ENCODE measurements at regions not wholly inside any gene's neighbourhood (a gene's known extent, or its start where the extent isn't known, plus 50 kb on each side); places are given as distances from the start of the nearest gene placed in this dataset.

DNA sequence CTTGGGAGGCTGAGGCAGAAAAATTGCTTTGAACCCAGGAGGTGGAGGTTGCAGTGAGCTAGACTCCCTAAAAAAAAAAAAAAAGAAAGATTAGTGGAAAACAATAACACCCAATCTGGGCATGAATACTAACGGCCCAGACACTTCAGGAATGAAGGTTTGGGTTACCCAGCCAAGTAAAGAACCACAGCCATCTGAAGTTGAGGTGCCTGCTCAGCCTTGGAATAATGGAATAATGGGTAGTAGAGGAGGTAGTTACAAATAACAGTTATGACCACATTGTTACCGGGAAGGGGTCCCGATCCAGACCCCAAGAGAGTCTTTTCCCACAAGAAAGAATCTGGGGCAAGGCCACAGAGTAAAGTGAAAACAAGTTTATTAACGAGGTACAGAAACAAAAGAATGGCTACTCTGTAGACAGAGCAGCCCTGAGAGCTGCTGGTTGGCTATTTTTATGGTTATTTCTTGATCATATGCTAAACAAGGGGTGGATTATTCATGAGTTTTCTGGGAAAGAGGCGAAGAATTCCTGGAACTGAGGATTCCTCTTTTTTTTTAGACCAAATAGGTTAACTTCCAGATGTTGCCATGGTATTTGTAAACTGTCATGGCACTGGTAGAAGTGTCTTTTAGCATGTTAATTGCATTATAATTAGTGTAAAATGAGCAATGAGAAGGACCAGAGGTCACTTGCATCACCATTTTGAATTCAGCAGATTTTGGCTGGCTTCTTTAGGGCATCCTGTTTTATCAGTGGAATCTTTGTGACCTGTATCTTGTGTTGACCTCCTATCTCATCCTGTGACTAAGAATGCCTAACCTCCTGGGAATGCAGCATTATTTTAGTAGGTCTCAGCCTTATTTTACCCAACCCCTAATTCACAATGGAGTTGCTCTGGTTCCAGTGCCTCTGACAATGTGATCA, 96.2 kb upstream of the HAAO start:
- Histone ChIP-seq H3K36me3 (no peaks in the 10 kb centered on the region), H3K9me3 (no peaks in the 10 kb centered on the region), H3K4me3 (no peak overlapping the region), H3K27me3 (no peaks in the 10 kb centered on the region), H3K27ac (no peak overlapping the region), H3K4me1 (no peaks in the 10 kb centered on the region)
- intact Hi-C loops (cut with DNase I; ENCODE audit: low total_unique reads) (no loop called here), in situ Hi-C loops (cut with MboI; ENCODE audit: low pct_ligation_motif_present in 1 of 4, low pct_unique_long_range_greater_than_20kb in 1 of 4, low sequenced_read_pairs in 3 of 4) (no loop called here)
- TF ChIP-seq EP300 (IDR thresholded peaks at IDR 0.05; ENCODE audit: low read depth) (no peak), POLR2AphosphoS5 (IDR thresholded peaks at IDR 0.05) (no peak), POLR2A (IDR thresholded peaks at IDR 0.05) (no peak)
- TF ChIP-seq, protein P1, sequence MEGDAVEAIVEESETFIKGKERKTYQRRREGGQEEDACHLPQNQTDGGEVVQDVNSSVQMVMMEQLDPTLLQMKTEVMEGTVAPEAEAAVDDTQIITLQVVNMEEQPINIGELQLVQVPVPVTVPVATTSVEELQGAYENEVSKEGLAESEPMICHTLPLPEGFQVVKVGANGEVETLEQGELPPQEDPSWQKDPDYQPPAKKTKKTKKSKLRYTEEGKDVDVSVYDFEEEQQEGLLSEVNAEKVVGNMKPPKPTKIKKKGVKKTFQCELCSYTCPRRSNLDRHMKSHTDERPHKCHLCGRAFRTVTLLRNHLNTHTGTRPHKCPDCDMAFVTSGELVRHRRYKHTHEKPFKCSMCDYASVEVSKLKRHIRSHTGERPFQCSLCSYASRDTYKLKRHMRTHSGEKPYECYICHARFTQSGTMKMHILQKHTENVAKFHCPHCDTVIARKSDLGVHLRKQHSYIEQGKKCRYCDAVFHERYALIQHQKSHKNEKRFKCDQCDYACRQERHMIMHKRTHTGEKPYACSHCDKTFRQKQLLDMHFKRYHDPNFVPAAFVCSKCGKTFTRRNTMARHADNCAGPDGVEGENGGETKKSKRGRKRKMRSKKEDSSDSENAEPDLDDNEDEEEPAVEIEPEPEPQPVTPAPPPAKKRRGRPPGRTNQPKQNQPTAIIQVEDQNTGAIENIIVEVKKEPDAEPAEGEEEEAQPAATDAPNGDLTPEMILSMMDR (IDR thresholded peaks at IDR 0.05) = no peak
- 88 to 89% methylated on average over 5 of the region's 5 CpGs for WGBS, 2 donors (ENCODE audit: low coverage in 1 of 2)
- DNase-seq = no peak

DNA sequence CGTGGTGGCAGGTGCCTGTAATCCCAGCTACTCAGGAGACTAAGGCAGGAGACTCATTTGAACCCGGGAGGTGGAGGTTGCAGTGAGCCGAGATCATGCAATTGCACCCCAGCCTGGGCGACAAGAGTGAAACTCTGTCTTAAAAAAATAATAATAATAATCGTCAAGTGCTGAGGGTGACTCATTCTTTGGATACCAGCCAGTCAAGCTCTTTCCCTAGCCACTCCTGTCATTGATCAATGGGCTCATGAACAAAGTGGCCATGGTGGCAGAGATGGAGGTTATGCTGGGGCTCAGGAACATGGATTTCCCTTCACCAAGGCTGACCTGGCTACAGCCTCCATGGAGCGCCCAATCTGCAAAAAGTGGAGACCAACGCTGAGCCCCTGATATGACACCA, 94.5 kb upstream of the HAAO start:
- Histone ChIP-seq H3K27me3 (no peaks in the 10 kb centered on the region), H3K9me3 (no peaks in the 10 kb centered on the region), H3K4me1 (no peaks in the 10 kb centered on the region), H3K27ac (no peak overlapping the region), H3K36me3 (no peaks in the 10 kb centered on the region), H3K4me3 (no peak overlapping the region)
- TF ChIP-seq POLR2AphosphoS5 (IDR thresholded peaks at IDR 0.05) (no peak), EP300 (IDR thresholded peaks at IDR 0.05; ENCODE audit: low read depth) (no peak), POLR2A (IDR thresholded peaks at IDR 0.05) (no peak)
- TF ChIP-seq, protein P1 (IDR thresholded peaks at IDR 0.05) = no peak
- WGBS, 2 donors (ENCODE audit: low coverage in 1 of 2) = 80% methylated on average over 7 of the region's 7 CpGs; no CpG with 5 or more reads in 1 of the 2 donors
- in situ Hi-C loops (cut with MboI; ENCODE audit: low pct_ligation_motif_present in 1 of 4, low pct_unique_long_range_greater_than_20kb in 1 of 4, low sequenced_read_pairs in 3 of 4) (no loop called here), intact Hi-C loops (cut with DNase I; ENCODE audit: low total_unique reads) (no loop called here)
- DNase-seq = no peak

DNA sequence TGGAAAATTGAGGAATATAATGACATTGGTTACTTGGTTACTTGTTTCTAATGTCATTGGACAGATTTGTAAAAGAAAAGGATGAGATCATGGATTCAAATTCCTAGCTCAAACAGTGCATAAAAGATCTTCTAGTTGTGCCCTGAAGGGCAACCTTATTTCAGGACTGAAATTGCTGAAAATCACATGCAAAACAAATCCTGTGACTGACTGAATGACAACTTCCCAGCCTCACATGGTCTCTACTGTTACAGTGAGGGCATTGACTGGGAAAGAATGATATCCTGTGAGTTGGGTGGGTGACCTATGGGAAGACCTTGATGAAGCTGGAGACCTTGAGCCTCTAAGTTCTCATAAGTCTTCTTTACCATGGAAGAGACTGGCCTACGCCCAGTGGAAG, 90.4 kb upstream of the HAAO start:
- in situ Hi-C loops (cut with MboI; ENCODE audit: low pct_ligation_motif_present in 1 of 4, low pct_unique_long_range_greater_than_20kb in 1 of 4, low sequenced_read_pairs in 3 of 4) (no loop called here), intact Hi-C loops (cut with DNase I; ENCODE audit: low total_unique reads) (no loop called here)
- Histone ChIP-seq H3K27me3 (no peaks in the 10 kb centered on the region), H3K4me1 (peaks cover 0 to 19% (median 0%) of the 10 kb centered on the region in 4 donors), H3K36me3 (no peaks in the 10 kb centered on the region), H3K9me3 (no peaks in the 10 kb centered on the region), H3K4me3 (no peak overlapping the region), H3K27ac (no peak overlapping the region)
- no peak for DNase-seq
- WGBS, 2 donors (ENCODE audit: low coverage in 1 of 2) = 91% methylated on average over 1 of the region's 1 CpG; no CpG with 5 or more reads in 1 of the 2 donors
- TF ChIP-seq, protein P1 (IDR thresholded peaks at IDR 0.05) = no peak

DNA sequence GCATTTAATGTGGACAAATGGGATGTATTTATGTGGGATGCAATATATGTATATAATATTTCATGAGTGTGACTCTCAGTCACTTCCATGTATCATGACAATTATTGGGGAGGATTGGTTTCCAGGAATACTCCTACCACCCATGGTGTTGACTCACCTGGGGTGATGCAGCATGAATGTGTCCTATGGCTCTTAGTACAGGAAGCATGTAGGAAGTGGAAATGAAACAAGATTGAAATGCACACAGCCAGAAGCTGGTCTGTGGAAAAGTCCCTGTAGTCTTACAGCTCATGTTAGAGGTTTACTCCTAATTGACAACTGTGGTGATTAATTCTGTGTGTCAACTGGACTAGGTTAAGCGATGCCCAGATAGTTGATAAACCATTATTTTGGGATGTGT, 89.3 kb upstream of the HAAO start:
- intact Hi-C loops (cut with DNase I; ENCODE audit: low total_unique reads) = no loop called here
- WGBS, 2 donors (ENCODE audit: low coverage in 1 of 2) = 84 to 100% methylated on average over 1 of the region's 1 CpG
- Histone ChIP-seq H3K36me3 (no peaks in the 10 kb centered on the region), H3K4me1 (peaks cover 0 to 19% (median 0%) of the 10 kb centered on the region in 4 donors), H3K4me3 (no peak overlapping the region), H3K9me3 (no peaks in the 10 kb centered on the region), H3K27ac (peak overlapping the region in 1 of 4 donors; percentile 16), H3K27me3 (no peaks in the 10 kb centered on the region)
- TF ChIP-seq POLR2A (IDR thresholded peaks at IDR 0.05) = no peak
- DNase-seq = no peak
- in situ Hi-C loops (cut with MboI; ENCODE audit: low pct_ligation_motif_present in 1 of 4, low pct_unique_long_range_greater_than_20kb in 1 of 4, low sequenced_read_pairs in 3 of 4) = no loop called here

All from transverse colon (tissue), 4 donors.